Neutrophil (primary cell): ENCODE measurements at regions not wholly inside any gene's neighbourhood (a gene's known extent, or its start where the extent isn't known, plus 50 kb on each side); places are given as distances from the start of the nearest gene placed in this dataset.

Experiments
- H3K27ac ChIP-seq: fragments of 200-600 bp; sonication (generic); 2 replicates; pipeline ENCODE4 v1.5.1; 2016; ENCODE audit warnings: mild to moderate bottlenecking, moderate library complexity
- H3K27me3 ChIP-seq: fragments of 200-600 bp; sonication (generic); 2 replicates; pipeline ENCODE4 v1.6.0; 2016; ENCODE audit warnings: mild to moderate bottlenecking
- H3K36me3 ChIP-seq: fragments of 200-600 bp; sonication (generic); 2 replicates; pipeline ENCODE4 v1.5.1; 2017
- H3K4me1 ChIP-seq, 2 experiments: fragments of 200-600 bp in 1 of 2; sonication (generic) in 1 of 2; 1 replicate in 1 of 2; 2 replicates in 1 of 2; pipeline versions ENCODE4 v1.5.1 to v1.6.1; 2013 to 2016; ENCODE audit warnings: low read depth in 1 of 2, low read length in 1 of 2, mild to moderate bottlenecking in 1 of 2, moderate library complexity in 1 of 2; ENCODE audit not compliant: control insufficient read depth in 1 of 2, insufficient read depth in 1 of 2
- H3K4me3 ChIP-seq, 2 experiments: fragments of 200-600 bp in 1 of 2; sonication (generic) in 1 of 2; 1 replicate in 1 of 2; 2 replicates in 1 of 2; pipeline ENCODE4 v1.5.1; 2013 to 2016; ENCODE audit warnings: low read depth in 1 of 2, low read length in 1 of 2, mild to moderate bottlenecking in 1 of 2, moderate library complexity in 1 of 2
- H3K9me3 ChIP-seq: fragments of 200-600 bp; sonication (generic); 2 replicates; pipeline ENCODE4 v1.5.1; 2016
- CTCF ChIP-seq: fragments of 200-600 bp; sonication (generic); IDR thresholded peaks from 2 replicates; pipeline ENCODE4 v1.5.1; 2016; ENCODE audit warnings: antibody characterized with exemption

- Histone ChIP-seq H3K27me3 (peaks cover 76% of the 10 kb centered on the region), H3K27ac (no peak overlapping the region), H3K4me1 (no peaks in the 10 kb centered on the region), H3K9me3 (no peaks in the 10 kb centered on the region), H3K36me3 (no peaks in the 10 kb centered on the region), H3K4me3 (no peak overlapping the region)
- no peak for TF ChIP-seq CTCF
Measured at GRCh38 chr1:88462096-88462487, 222.0 kb upstream of the PKN2 start.

- no peak for TF ChIP-seq CTCF
- H3K4me1 ChIP-seq: no peaks in the 10 kb centered on the region
- no peak overlapping the region for H3K27ac ChIP-seq
- H3K9me3 ChIP-seq: no peaks in the 10 kb centered on the region
- H3K27me3 ChIP-seq: peaks cover 76% of the 10 kb centered on the region
- no peak overlapping the region for H3K4me3 ChIP-seq
- no peaks in the 10 kb centered on the region for H3K36me3 ChIP-seq
Measured at GRCh38 chr1:88462488-88463261, 221.4 kb upstream of the PKN2 start.

DNA sequence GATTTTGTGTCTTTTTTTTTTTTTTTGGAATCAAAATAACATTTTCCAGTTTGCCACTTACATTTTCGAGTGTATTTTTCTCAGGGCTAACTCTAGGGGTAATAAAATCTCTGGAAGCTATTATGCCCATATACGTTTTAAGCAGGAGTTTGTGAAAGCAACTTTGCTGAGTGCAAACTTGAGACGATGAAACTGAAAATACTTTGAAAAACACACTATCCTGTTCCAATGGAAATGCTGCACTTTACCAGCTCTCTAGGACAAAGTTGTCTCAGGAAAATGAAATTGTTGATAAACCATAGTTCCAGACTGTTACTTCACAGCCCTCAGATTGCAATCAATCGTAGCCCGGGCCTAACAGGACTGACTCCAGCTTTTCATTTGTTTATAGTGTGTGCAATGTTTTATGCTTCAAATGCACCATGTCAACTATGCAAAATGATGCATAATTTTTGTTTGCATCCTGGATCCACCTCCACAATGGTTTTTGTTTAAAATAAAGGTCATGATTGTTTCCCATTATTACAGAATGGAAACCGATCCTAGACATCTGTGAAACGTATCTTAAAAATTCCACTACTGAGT is 220.6 kb upstream of the PKN2 start:
- Histone ChIP-seq H3K4me3 (no peak overlapping the region), H3K36me3 (no peaks in the 10 kb centered on the region), H3K27ac (no peak overlapping the region), H3K27me3 (peaks cover 76% of the 10 kb centered on the region), H3K4me1 (no peaks in the 10 kb centered on the region), H3K9me3 (no peaks in the 10 kb centered on the region)
- TF ChIP-seq CTCF: no peak

- Histone ChIP-seq H3K27ac (no peak overlapping the region), H3K4me1 (no peaks in the 10 kb centered on the region), H3K9me3 (no peaks in the 10 kb centered on the region), H3K4me3 (no peak overlapping the region), H3K36me3 (no peaks in the 10 kb centered on the region), H3K27me3 (peaks cover 51% of the 10 kb centered on the region)
- no peak for TF ChIP-seq CTCF
Measured at GRCh38 chr1:88466011-88466410, 218.1 kb upstream of the PKN2 start.

GRCh38 chr1:88466899-88467580 is 217.0 kb upstream of the PKN2 start:
- TF ChIP-seq CTCF: no peak
- H3K27ac ChIP-seq: no peak overlapping the region
- peaks cover 41% of the 10 kb centered on the region for H3K27me3 ChIP-seq
- H3K36me3 ChIP-seq: no peaks in the 10 kb centered on the region
- no peaks in the 10 kb centered on the region for H3K9me3 ChIP-seq
- no peak overlapping the region for H3K4me3 ChIP-seq
- no peaks in the 10 kb centered on the region for H3K4me1 ChIP-seq
